Stimulated activated CD8-positive, alpha-beta memory T cell treated with anti-CD3 and anti-CD28 coated beads, Interleukin-12 subunit alpha, Interleukin-12 subunit beta, amount 100 ng/mL, for 1 hour (primary cell): ENCODE measurements at regions not wholly inside any gene's neighbourhood (a gene's known extent, or its start where the extent isn't known, plus 50 kb on each side); places are given as distances from the start of the nearest gene placed in this dataset.
"Not testable (repeated sequence)": the region's sequence is repeated elsewhere in the genome, so short reads cannot be mapped to it uniquely, and the experiment has no call there.

Source experiments
- DNase-seq: peaks from one replicate; pipeline ENCODE4 v3.0.0-alpha.2; 2020; ENCODE audit warnings: low read depth

- DNase-seq, result no peak
Measured at GRCh38 chr12:129959889-129960288, 56.1 kb upstream of the TMEM132D start.

- no peak for DNase-seq
Measured at GRCh38 chr12:129961091-129961490, 57.3 kb upstream of the TMEM132D start.

- DNase-seq, result no peak
Measured at GRCh38 chr12:129961856-129962255, 58.0 kb upstream of the TMEM132D start.

GRCh38 chr12:129964300-129964699 lies 60.5 kb upstream of the TMEM132D start:
- no peak for DNase-seq

- DNase-seq, result no peak
Measured at GRCh38 chr12:129964826-129965457, 61.1 kb upstream of the TMEM132D start.

GRCh38 chr12:129966146-129966995 lies 62.5 kb upstream of the TMEM132D start:
- no peak for DNase-seq

- no peak for DNase-seq
Measured at GRCh38 chr12:129971721-129972120, 67.9 kb upstream of the TMEM132D start.

GRCh38 chr12:129973236-129973961 lies 69.6 kb upstream of the TMEM132D start:
- no peak for DNase-seq

GRCh38 chr12:129984106-129984505 lies 80.3 kb upstream of the TMEM132D start:
- no peak for DNase-seq

GRCh38 chr12:129987841-129988240 lies 84.0 kb upstream of the TMEM132D start:
- DNase-seq, result no peak

- no peak for DNase-seq
Measured at GRCh38 chr12:129994634-129995033, 90.8 kb upstream of the TMEM132D start.

GRCh38 chr12:129997239-129997638 lies 93.4 kb upstream of the TMEM132D start:
- DNase-seq, result no peak

- not testable (repeated sequence) for DNase-seq
Measured at GRCh38 chr12:130004310-130004877, 100.6 kb upstream of the TMEM132D start.

- no peak for DNase-seq
Measured at GRCh38 chr12:130007771-130008170, 103.9 kb upstream of the TMEM132D start.

- DNase-seq, result no peak
Measured at GRCh38 chr12:130008241-130008640, 104.4 kb upstream of the TMEM132D start.

GRCh38 chr12:130009961-130010360 lies 106.1 kb upstream of the TMEM132D start:
- no peak for DNase-seq

GRCh38 chr12:130011611-130012385 lies 108.0 kb upstream of the TMEM132D start:
- DNase-seq, result no peak

- DNase-seq, result no peak
Measured at GRCh38 chr12:130013771-130014484, 110.1 kb upstream of the TMEM132D start.

GRCh38 chr12:130014485-130014807 lies 110.6 kb upstream of the TMEM132D start:
- DNase-seq, result no peak

- no peak for DNase-seq
Measured at GRCh38 chr12:130016194-130016593, 112.4 kb upstream of the TMEM132D start.

GRCh38 chr12:130016986-130017385 lies 113.2 kb upstream of the TMEM132D start:
- no peak for DNase-seq
